Keratinocyte (primary cell): ENCODE measurements at regions not wholly inside any gene's neighbourhood (a gene's known extent, or its start where the extent isn't known, plus 50 kb on each side); places are given as distances from the start of the nearest gene placed in this dataset.
"Not testable (repeated sequence)": the region's sequence is repeated elsewhere in the genome, so short reads cannot be mapped to it uniquely, and the experiment has no call there.

Source experiments
- DNase-seq: peaks from one replicate; pipeline ENCODE4 v3.0.0-alpha.2; 2011; ENCODE audit warnings: low read depth, missing footprints, low spot score
- FAIRE-seq: peaks from 2 replicates; lab custom pipeline; 2011; peaks lifted over from hg19 to GRCh38; lab: Jason Lieb, UNC
- H2AFZ ChIP-seq: 2 replicates; pipeline ENCODE4 v1.6.0; 2012; ENCODE audit warnings: low read length, control low read depth, inconsistent platforms; ENCODE audit not compliant: control insufficient read depth
- H3K27ac ChIP-seq: 2 replicates; pipeline ENCODE4 v1.5.1; 2011; ENCODE audit warnings: low read length; ENCODE audit not compliant: control insufficient read depth, insufficient read depth
- H3K27me3 ChIP-seq: 3 replicates; pipeline ENCODE4 v1.6.0; 2011; ENCODE audit warnings: low read length; ENCODE audit not compliant: control insufficient read depth, insufficient read depth; ENCODE audit errors: extremely low read depth
- H3K36me3 ChIP-seq, 2 experiments: 2 replicates in 1 of 2; 3 replicates in 1 of 2; pipeline ENCODE4 v1.5.1; 2011; ENCODE audit warnings: low read length in 2 of 2, mild to moderate bottlenecking in 1 of 2; ENCODE audit not compliant: control insufficient read depth in 2 of 2, insufficient read depth in 2 of 2; ENCODE audit errors: extremely low read depth in 1 of 2
- H3K4me1 ChIP-seq: 3 replicates; pipeline ENCODE4 v1.5.1; 2011; ENCODE audit warnings: low read length; ENCODE audit not compliant: control insufficient read depth, insufficient read depth; ENCODE audit errors: extremely low read depth
- H3K4me2 ChIP-seq: 3 replicates; pipeline ENCODE4 v1.6.0; 2011; ENCODE audit warnings: low read depth, low read length; ENCODE audit not compliant: control insufficient read depth, insufficient read depth; ENCODE audit errors: extremely low read depth
- H3K4me3 ChIP-seq, 3 experiments: fragments of 200-600 bp in 1 of 3; sonication (generic) in 1 of 3; 2 replicates in 2 of 3; 3 replicates in 1 of 3; pipeline ENCODE4 v1.5.1; 2011 to 2016; ENCODE audit warnings: low read length in 3 of 3, mild to moderate bottlenecking in 3 of 3, control low read depth in 2 of 3, inconsistent platforms in 1 of 3, low read depth in 1 of 3, mixed read lengths in 1 of 3, mixed run types in 1 of 3, moderate library complexity in 1 of 3; ENCODE audit not compliant: control insufficient read depth in 2 of 3, insufficient read depth in 2 of 3; ENCODE audit errors: extremely low read depth in 1 of 3
- H3K79me2 ChIP-seq: 2 replicates; pipeline ENCODE4 v1.6.0; 2012; ENCODE audit warnings: low read length; ENCODE audit not compliant: control insufficient read depth, insufficient read depth
- H3K9ac ChIP-seq: 3 replicates; pipeline ENCODE4 v1.6.0; 2011; ENCODE audit warnings: low read length; ENCODE audit not compliant: control insufficient read depth, insufficient read depth; ENCODE audit errors: extremely low read depth
- H3K9me1 ChIP-seq: 3 replicates; pipeline ENCODE4 v1.6.0; 2011; ENCODE audit warnings: low read length; ENCODE audit not compliant: control insufficient read depth, insufficient read depth; ENCODE audit errors: extremely low read depth
- H3K9me3 ChIP-seq: 2 replicates; pipeline ENCODE4 v1.5.1; 2012; ENCODE audit warnings: low read depth, low read length; ENCODE audit not compliant: control insufficient read depth
- H4K20me1 ChIP-seq: 3 replicates; pipeline ENCODE4 v1.6.0; 2011; ENCODE audit warnings: low read length; ENCODE audit not compliant: control insufficient read depth, insufficient read depth; ENCODE audit errors: extremely low read depth
- EZH2 ChIP-seq: IDR thresholded peaks from one replicate; pipeline ENCODE4 v1.6.1; 2012; ENCODE audit warnings: inconsistent platforms, mild to moderate bottlenecking, low read length, moderate library complexity
- dilution Hi-C: fragments of 300-500 bp; cut with MboI; formaldehyde crosslinking; loops from one replicate; pipeline ENCODE4 v1.7.0; 2020; ENCODE audit warnings: low sequenced_read_pairs; ENCODE audit not compliant: extremely low pct_ligation_motif_present
- TF ChIP-seq, protein P1 (sequence below), 3 experiments: IDR thresholded peaks in 1 of 3; conservative IDR thresholded peaks in 1 of 3; optimal IDR thresholded peaks in 1 of 3; 2 replicates in 2 of 3; 3 replicates in 1 of 3; pipeline versions ENCODE3 to v1.5.1; 2011; ENCODE audit warnings: low read length in 3 of 3, mild to moderate bottlenecking in 3 of 3, moderate library complexity in 2 of 3, control low read depth in 1 of 3, inconsistent platforms in 1 of 3; ENCODE audit not compliant: insufficient read depth in 2 of 3; ENCODE audit errors: extremely low read depth in 1 of 3

DNA sequence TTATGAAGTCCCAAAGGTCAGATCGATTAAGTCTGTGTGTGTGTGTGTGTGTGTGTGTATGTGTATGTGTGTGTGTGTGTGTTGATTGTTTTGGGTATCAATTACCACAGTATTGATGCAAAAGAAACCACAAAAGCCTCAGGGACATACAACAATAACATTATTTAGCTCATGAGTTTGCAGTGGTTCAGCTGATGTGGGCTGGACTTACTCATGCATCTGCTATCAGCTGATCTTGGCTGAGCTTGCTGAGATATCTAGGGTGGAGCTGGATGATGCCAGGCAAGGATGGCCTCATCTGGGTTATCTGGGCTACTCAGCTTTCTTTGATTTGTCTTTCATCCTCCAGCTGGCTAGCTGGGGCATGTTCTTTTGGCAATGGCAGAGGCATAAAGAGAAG, 82.4 kb upstream of the PRR23C start:
- Histone ChIP-seq H3K79me2 (no peaks in the 10 kb centered on the region), H3K36me3 (no peaks in the 10 kb centered on the region), H3K4me3 (no peak overlapping the region), H4K20me1 (no peaks in the 10 kb centered on the region), H2AFZ (no peak overlapping the region), H3K9ac (no peak overlapping the region), H3K9me3 (no peaks in the 10 kb centered on the region), H3K4me1 (no peaks in the 10 kb centered on the region), H3K9me1 (no peaks in the 10 kb centered on the region), H3K27me3 (peaks cover 12% of the 10 kb centered on the region), H3K27ac (no peak overlapping the region), H3K4me2 (no peak overlapping the region)
- TF ChIP-seq EZH2, result no peak
- TF ChIP-seq, protein P1, sequence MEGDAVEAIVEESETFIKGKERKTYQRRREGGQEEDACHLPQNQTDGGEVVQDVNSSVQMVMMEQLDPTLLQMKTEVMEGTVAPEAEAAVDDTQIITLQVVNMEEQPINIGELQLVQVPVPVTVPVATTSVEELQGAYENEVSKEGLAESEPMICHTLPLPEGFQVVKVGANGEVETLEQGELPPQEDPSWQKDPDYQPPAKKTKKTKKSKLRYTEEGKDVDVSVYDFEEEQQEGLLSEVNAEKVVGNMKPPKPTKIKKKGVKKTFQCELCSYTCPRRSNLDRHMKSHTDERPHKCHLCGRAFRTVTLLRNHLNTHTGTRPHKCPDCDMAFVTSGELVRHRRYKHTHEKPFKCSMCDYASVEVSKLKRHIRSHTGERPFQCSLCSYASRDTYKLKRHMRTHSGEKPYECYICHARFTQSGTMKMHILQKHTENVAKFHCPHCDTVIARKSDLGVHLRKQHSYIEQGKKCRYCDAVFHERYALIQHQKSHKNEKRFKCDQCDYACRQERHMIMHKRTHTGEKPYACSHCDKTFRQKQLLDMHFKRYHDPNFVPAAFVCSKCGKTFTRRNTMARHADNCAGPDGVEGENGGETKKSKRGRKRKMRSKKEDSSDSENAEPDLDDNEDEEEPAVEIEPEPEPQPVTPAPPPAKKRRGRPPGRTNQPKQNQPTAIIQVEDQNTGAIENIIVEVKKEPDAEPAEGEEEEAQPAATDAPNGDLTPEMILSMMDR (optimal IDR thresholded peaks at IDR 0.05 in 1 of 3, IDR thresholded peaks at IDR 0.05 in 1 of 3, conservative IDR thresholded peaks at IDR 0.05 in 1 of 3; ENCODE audit: extremely low read depth in 1 of 3, insufficient read depth in 2 of 3, low read length in 3 of 3), result no peak
- FAIRE-seq (peak; percentile 60), DNase-seq (peak; percentile 83)
- dilution Hi-C loops, result no loop called here

DNA sequence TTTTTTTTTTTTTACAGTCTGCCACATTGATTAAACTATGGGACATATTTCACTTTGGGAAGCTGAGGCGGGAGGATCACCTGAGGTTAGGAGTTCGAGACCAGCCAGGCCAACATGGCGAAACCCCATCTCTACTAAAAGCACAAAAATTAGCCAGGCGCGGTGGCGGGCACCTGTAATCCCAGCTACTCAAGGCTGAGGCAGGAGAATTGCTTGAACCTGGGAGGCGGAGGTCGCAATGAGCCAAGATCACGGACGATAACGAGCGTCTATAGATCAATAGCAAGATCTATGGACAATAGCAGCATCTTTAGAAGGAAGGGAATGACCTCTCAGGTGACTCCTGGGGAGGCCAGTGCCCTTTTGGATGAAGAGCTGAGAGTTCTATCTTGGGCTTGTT, 82.9 kb upstream of the PRR23C start:
- FAIRE-seq, H3K79me2 ChIP-seq, H3K4me1 ChIP-seq, H3K9me3 ChIP-seq, H3K36me3 ChIP-seq, dilution Hi-C loops, H3K27ac ChIP-seq, H3K4me2 ChIP-seq, DNase-seq, H3K9me1 ChIP-seq, H2AFZ ChIP-seq, H3K4me3 ChIP-seq, H3K9ac ChIP-seq, H4K20me1 ChIP-seq: not testable (repeated sequence)
- H3K27me3 ChIP-seq, result peaks cover 12% of the 10 kb centered on the region

DNA sequence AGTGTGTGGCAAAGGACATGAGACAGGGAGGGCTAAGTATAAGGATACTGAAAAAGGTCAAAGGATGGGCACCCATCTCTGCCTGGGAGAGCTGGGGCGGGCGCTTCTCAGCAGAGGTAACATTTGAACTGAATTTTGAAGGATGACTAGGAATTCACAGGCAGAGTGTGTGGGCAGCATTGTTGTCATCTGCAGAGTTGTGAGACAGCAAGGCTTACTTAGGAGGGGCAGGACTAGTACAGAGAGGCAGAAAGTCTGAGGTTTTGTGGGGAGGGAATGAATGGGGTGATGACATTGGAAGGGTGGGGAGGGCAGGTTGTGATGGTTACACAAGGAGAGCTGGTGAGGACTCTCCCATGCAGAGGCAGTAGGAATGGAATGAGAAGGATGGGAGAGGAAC, 84.1 kb upstream of the PRR23C start:
- Histone ChIP-seq H3K4me2 (no peak overlapping the region), H3K27ac (no peak overlapping the region), H3K9me3 (no peaks in the 10 kb centered on the region), H3K9me1 (no peaks in the 10 kb centered on the region), H2AFZ (no peak overlapping the region), H3K9ac (no peak overlapping the region), H3K36me3 (no peaks in the 10 kb centered on the region), H3K4me1 (no peaks in the 10 kb centered on the region), H3K27me3 (peaks cover 8% of the 10 kb centered on the region), H3K4me3 (no peak overlapping the region), H4K20me1 (no peaks in the 10 kb centered on the region), H3K79me2 (no peaks in the 10 kb centered on the region)
- TF ChIP-seq, protein P1 (optimal IDR thresholded peaks at IDR 0.05 in 1 of 3, IDR thresholded peaks at IDR 0.05 in 1 of 3, conservative IDR thresholded peaks at IDR 0.05 in 1 of 3; ENCODE audit: extremely low read depth in 1 of 3, insufficient read depth in 2 of 3, low read length in 3 of 3), result no peak
- TF ChIP-seq EZH2, result no peak
- dilution Hi-C loops, result no loop called here
- no peak for DNase-seq
- no peak for FAIRE-seq
